Activated CD8-positive, alpha-beta T cell treated with anti-CD3 and anti-CD28 coated beads for 36 hours (primary cell): ENCODE measurements at regions not wholly inside any gene's neighbourhood (a gene's known extent, or its start where the extent isn't known, plus 50 kb on each side); places are given as distances from the start of the nearest gene placed in this dataset.

Experiments used
- ATAC-seq: fragments of 200-7000 bp; cut with Tn5 transposase; one replicate; pipeline ENCODE4 v1.10.0; 2021; ENCODE audit warnings: mild to moderate bottlenecking, moderate library complexity
- CTCF ChIA-PET: fragments of 350-600 bp; sonication (Branson Sonifier 250); formaldehyde crosslinking; loops from one replicate; lab custom pipeline; 2021; ENCODE audit warnings: antibody characterized with exemption; lab: Charles Lee
- POLR2A ChIA-PET: fragments of 350-600 bp; sonication (Branson Sonifier 250); formaldehyde crosslinking; loops from one replicate; lab custom pipeline; 2021; ENCODE audit warnings: antibody characterized with exemption; lab: Charles Lee
- DNase-seq: peaks from one replicate; pipeline ENCODE4 v3.0.0-alpha.2; 2020
- H3K27ac Mint-ChIP-seq: one replicate; pipeline ENCODE4 v1.8.0; 2021; ENCODE audit warnings: mild to moderate bottlenecking, mixed read lengths
- H3K27me3 Mint-ChIP-seq: one replicate; pipeline ENCODE4 v1.8.0; 2021; ENCODE audit warnings: mixed read lengths
- H3K36me3 Mint-ChIP-seq: one replicate; pipeline ENCODE4 v1.8.0; 2021; ENCODE audit warnings: low read depth, mixed read lengths
- H3K4me1 Mint-ChIP-seq: one replicate; pipeline ENCODE4 v1.8.0; 2021; ENCODE audit warnings: low read depth, mixed read lengths
- H3K4me3 Mint-ChIP-seq: one replicate; pipeline ENCODE4 v1.8.0; 2021; ENCODE audit warnings: mild to moderate bottlenecking, moderate library complexity, mixed read lengths
- H3K9me3 Mint-ChIP-seq: one replicate; pipeline ENCODE4 v1.8.0; 2021; ENCODE audit warnings: mixed read lengths
- CTCF ChIP-seq: fragments of 200-600 bp; IDR thresholded peaks from one replicate; pipeline ENCODE4 v1.8.0; 2022; ENCODE audit warnings: antibody characterized with exemption, mild to moderate bottlenecking
- intact Hi-C: fragments of 100-400 bp; cut with micrococcal nuclease; formaldehyde crosslinking; loops from one replicate; pipeline ENCODE4 v1.10.0; 2022

GRCh38 chr2:145561152-145561551 is 1041.2 kb upstream of the ZEB2 start:
- Mint-ChIP-seq H3K27ac (no peak overlapping the region), H3K4me3 (no peak overlapping the region)
- TF ChIP-seq CTCF = no peak

DNA sequence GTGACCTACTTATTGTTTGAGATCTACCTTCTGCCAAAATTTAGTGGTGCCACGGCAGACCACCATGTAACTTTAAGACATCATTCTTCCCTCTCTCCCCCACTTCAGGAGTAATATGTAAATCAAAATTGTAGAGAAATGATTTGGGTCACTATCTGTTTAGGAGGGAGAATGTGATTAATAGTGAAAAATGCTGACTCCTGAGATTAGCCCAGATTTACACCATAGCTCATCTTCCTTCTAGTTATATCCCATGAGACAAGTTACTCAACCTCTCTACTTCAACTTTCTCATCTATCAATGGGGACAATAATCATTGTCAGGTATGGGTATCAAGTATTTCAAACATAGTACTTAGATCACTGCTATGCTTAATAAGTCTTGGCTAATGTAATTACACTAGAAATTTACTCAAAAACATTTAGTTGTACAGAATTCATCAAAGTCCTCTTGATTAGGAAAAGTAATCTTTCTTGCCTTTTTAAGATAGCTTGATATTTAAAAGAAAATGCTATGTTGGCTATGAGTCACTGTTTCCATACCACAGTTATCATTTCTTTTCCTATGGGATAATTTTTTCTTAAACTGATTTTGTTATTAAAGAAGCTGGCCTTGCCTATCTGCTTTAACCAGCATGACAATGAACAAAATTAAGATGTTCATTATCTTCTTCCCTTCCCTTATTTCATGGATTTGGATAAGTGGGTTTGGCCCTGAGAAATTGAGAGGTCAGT is 1038.9 kb upstream of the ZEB2 start:
- ATAC-seq (no peak), DNase-seq (no peak)
- POLR2A ChIA-PET = no interaction called here
- TF ChIP-seq CTCF = no peak
- intact Hi-C loops = no loop called here
- CTCF ChIA-PET = interaction anchor here (0.9 kb wide), 1 partner anchor 199 kb away, joined by 3 read pairs; no protein-coding TSS in a partner anchor
- no peaks in the 10 kb centered on the region for H3K9me3 Mint-ChIP-seq
- H3K36me3 Mint-ChIP-seq = no peaks in the 10 kb centered on the region
- no peaks in the 10 kb centered on the region for H3K4me1 Mint-ChIP-seq
- H3K27me3 Mint-ChIP-seq = no peaks in the 10 kb centered on the region
- H3K4me3 Mint-ChIP-seq = no peak overlapping the region
- no peak overlapping the region for H3K27ac Mint-ChIP-seq

More at GRCh38 chr2:145561152-145561551, 1041.2 kb upstream of the ZEB2 start:
- no peak for DNase-seq
- no peak for ATAC-seq
- ChIA-PET CTCF (no interaction called here), POLR2A (no interaction called here)
- Mint-ChIP-seq H3K27me3 (no peaks in the 10 kb centered on the region), H3K36me3 (no peaks in the 10 kb centered on the region), H3K4me1 (no peaks in the 10 kb centered on the region), H3K9me3 (no peaks in the 10 kb centered on the region)
- intact Hi-C loops = no loop called here

DNA sequence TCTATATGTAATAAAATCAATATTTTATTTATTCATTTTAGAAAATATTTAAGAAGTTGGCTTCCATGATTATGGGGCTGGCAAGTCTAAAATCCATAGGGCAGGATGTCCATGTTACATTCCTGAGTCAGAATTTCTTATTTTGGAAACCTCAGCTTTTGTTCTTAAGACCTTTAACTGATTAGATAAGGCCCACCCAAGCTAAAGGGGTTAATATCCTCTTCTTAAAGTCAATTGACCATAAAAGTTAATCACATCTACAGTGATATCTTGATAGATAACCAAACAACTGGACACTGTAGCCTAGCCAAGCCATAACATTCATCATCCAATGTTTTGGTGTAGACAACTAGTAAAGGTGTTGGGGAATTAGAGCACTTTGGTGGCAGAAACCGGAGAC is 1035.4 kb upstream of the ZEB2 start:
- Mint-ChIP-seq H3K36me3 (no peaks in the 10 kb centered on the region), H3K4me3 (no peak overlapping the region), H3K9me3 (no peaks in the 10 kb centered on the region), H3K27ac (no peak overlapping the region), H3K27me3 (no peaks in the 10 kb centered on the region), H3K4me1 (no peaks in the 10 kb centered on the region)
- intact Hi-C loops = no loop called here
- TF ChIP-seq CTCF = no peak
- ChIA-PET POLR2A (no interaction called here), CTCF (no interaction called here)
- ATAC-seq = no peak
- DNase-seq = no peak

GRCh38 chr2:145551686-145552085 is 1031.8 kb upstream of the ZEB2 start:
- Mint-ChIP-seq H3K27ac (no peak overlapping the region), H3K9me3 (no peaks in the 10 kb centered on the region), H3K36me3 (no peaks in the 10 kb centered on the region), H3K4me3 (no peak overlapping the region), H3K4me1 (no peaks in the 10 kb centered on the region), H3K27me3 (peaks cover 2% of the 10 kb centered on the region)
- DNase-seq (no peak), ATAC-seq (no peak)
- no peak for TF ChIP-seq CTCF
- ChIA-PET POLR2A (no interaction called here), CTCF (no interaction called here)
- intact Hi-C loops = no loop called here

DNA sequence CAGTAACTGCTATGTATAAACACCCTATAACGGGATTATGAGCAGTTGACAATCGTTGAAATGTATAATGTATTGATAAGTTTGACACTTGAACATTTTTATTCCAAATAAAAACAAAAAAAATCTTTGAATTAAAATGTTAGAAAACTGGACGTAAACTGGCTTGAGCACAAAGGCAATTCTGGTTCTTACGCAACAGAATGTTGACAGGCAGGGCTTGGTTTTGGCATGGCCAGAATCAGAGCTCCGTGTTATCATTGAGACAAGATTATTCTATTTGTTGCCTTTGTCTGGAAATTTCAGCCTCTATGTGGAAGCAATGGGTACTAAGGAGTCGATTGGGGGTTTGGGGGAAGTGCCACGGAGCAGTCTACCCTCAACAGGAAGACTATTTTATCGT is 1028.6 kb upstream of the ZEB2 start:
- intact Hi-C loops = no loop called here

More for the DNA sequence above, 1028.6 kb upstream of the ZEB2 start:
- ATAC-seq (no peak), DNase-seq (no peak)
- Mint-ChIP-seq H3K9me3 (no peaks in the 10 kb centered on the region), H3K27me3 (peaks cover 2% of the 10 kb centered on the region), H3K27ac (no peak overlapping the region), H3K36me3 (no peaks in the 10 kb centered on the region), H3K4me3 (no peak overlapping the region), H3K4me1 (no peaks in the 10 kb centered on the region)
- CTCF ChIA-PET = no interaction called here
- no peak for TF ChIP-seq CTCF
- POLR2A ChIA-PET = no interaction called here
